Thyroid gland (tissue), 4 donors: ENCODE measurements at regions not wholly inside any gene's neighbourhood (a gene's known extent, or its start where the extent isn't known, plus 50 kb on each side); places are given as distances from the start of the nearest gene placed in this dataset.

Experiments
- POLR2A ChIP-seq, 2 donors: fragments of 450-650 bp; IDR thresholded peaks; one replicate each; pipeline ENCODE4 v1.6.1; 2017; ENCODE audit warnings: antibody characterized with exemption in 2 of 2, mild to moderate bottlenecking in 2 of 2, moderate library complexity in 1 of 2
- TF ChIP-seq, protein P1 (sequence below), 6 experiments: fragments of 200-600 bp in 3 of 6; fragments of 450-650 bp in 3 of 6; sonication (generic) in 3 of 6; IDR thresholded peaks; one replicate each; pipeline ENCODE4 v1.5.1; 2016 to 2019; ENCODE audit warnings: antibody characterized with exemption in 6 of 6, mild to moderate bottlenecking in 2 of 6, inconsistent platforms in 1 of 6, moderate library complexity in 1 of 6

DNA sequence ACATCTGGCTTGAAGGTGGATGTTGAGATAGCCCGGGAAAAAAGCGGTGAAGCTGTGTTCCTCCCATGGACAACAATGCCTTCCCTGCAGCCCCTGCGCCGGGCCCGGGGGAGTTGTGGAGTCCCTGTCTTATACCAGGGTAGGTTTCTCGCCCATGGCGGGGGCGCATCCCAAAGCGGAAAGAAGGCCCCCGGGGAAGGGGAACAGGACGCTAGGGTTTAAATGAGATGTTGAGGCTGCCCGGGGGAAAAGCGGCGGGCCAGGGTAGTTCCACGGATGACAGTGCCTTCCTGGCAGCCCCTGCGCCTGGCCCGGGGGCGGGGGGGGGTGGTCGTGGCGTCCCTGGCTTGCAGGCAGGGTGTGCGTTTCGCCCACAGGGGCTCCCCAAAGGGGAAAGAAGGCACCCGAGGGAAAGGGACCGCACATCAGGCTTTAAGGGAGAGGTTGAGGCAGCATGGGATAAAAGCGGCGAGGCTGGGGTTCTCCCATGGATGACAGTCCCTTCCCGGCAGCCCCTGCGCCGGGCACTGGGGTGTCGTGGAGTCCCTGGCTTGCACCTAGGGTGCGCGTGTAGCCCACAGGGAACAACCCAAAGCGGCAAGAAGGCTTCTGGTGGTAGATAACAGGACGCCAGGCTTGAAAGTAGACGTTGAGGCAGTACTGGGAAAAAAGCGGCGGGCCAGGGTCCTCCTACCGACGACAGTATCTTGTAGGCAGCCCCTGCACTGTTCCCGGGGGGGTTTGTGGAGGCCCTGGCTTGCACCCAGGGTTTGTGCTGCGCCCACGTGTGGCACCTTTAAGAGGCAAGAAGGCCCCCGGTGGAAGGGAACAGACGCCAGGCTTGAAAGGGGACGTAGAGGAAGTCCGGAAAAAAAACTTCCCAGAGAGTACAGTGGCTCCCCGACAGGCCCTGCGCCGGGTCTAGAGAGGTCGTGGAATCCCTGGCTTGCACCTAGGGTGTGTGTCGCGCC is 160.8 kb upstream of the ALG10B start:
- TF ChIP-seq, protein P1, sequence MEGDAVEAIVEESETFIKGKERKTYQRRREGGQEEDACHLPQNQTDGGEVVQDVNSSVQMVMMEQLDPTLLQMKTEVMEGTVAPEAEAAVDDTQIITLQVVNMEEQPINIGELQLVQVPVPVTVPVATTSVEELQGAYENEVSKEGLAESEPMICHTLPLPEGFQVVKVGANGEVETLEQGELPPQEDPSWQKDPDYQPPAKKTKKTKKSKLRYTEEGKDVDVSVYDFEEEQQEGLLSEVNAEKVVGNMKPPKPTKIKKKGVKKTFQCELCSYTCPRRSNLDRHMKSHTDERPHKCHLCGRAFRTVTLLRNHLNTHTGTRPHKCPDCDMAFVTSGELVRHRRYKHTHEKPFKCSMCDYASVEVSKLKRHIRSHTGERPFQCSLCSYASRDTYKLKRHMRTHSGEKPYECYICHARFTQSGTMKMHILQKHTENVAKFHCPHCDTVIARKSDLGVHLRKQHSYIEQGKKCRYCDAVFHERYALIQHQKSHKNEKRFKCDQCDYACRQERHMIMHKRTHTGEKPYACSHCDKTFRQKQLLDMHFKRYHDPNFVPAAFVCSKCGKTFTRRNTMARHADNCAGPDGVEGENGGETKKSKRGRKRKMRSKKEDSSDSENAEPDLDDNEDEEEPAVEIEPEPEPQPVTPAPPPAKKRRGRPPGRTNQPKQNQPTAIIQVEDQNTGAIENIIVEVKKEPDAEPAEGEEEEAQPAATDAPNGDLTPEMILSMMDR (IDR thresholded peaks at IDR 0.05) = no peak
- no peak for TF ChIP-seq POLR2A (IDR thresholded peaks at IDR 0.05)
